HCT116 (cell line): ENCODE measurements at regions not wholly inside any gene's neighbourhood (a gene's known extent, or its start where the extent isn't known, plus 50 kb on each side); places are given as distances from the start of the nearest gene placed in this dataset.
"Not testable (repeated sequence)": the region's sequence is repeated elsewhere in the genome, so short reads cannot be mapped to it uniquely, and the experiment has no call there.

Experiments
- ATAC-seq: fragments of 200-7000 bp; cut with Tn5 transposase; 2 replicates; pipeline ENCODE4 v1.9.1; 2020; ENCODE audit warnings: mild to moderate bottlenecking, moderate library complexity
- BruUV-seq: library from RNA; stranded (reverse); fragments of 400-500 nt; replicated peaks from 2 replicates; lab custom pipeline; 2021; lab: Mats Ljungman, UMichigan
- CTCF ChIA-PET: fragments of 300-600 bp; sonication (Branson Sonifier 250); formaldehyde crosslinking; loops from one replicate; lab custom pipeline; 2021; ENCODE audit warnings: antibody characterized with exemption; lab: Charles Lee
- POLR2A ChIA-PET: fragments of 300-600, 350-600 bp; sonication (Branson Sonifier 250); formaldehyde crosslinking; loops from one replicate; lab custom pipeline; 2021; ENCODE audit warnings: antibody characterized with exemption; lab: Charles Lee
- RAD21 ChIA-PET, 2 experiments: fragments of 300-600 bp; sonication (Branson Sonifier 250); formaldehyde crosslinking; loops; one replicate each; lab custom pipeline; 2023; ENCODE audit warnings: low total read pairs in 2 of 2; ENCODE audit not compliant: uncharacterized antibody in 2 of 2, unreplicated experiment in 2 of 2, low non-redundant PET in 1 of 2; lab: Charles Lee
- DNase-seq: peaks from one replicate; pipeline ENCODE4 v3.0.0-alpha.2; 2010; ENCODE audit warnings: low read depth, low spot score
- H2AFZ ChIP-seq: fragments of 200-600 bp; shearing (Covaris generic), sonication (generic); 2 replicates; pipeline ENCODE4 v1.6.1; 2017; ENCODE audit warnings: low read depth, mixed run types, mixed read lengths, antibody characterized with exemption, low read length; ENCODE audit not compliant: poor library complexity, severe bottlenecking
- H3K27ac ChIP-seq: 2 replicates; pipeline ENCODE4 v1.5.1; 2012; ENCODE audit warnings: low read depth, low read length
- H3K27me3 ChIP-seq: fragments of 200-600 bp; sonication (generic); 2 replicates; pipeline ENCODE4 v1.6.1; 2016; ENCODE audit warnings: mixed run types, low read length, mixed read lengths; ENCODE audit not compliant: insufficient read depth
- H3K36me3 ChIP-seq, 2 experiments: fragments of 200-500 bp in 1 of 2; fragments of 200-600 bp in 1 of 2; sonication (Bioruptor generic) in 1 of 2; sonication (generic) in 1 of 2; 2 replicates each; pipeline versions ENCODE4 v1.5.1 to v1.6.1; 2014 to 2016; ENCODE audit warnings: low read length in 2 of 2, inconsistent platforms in 1 of 2, mixed read lengths in 1 of 2, mixed run types in 1 of 2; ENCODE audit not compliant: insufficient read depth in 2 of 2, control insufficient read depth in 1 of 2
- H3K4me1 ChIP-seq, 2 experiments: fragments of 200-600 bp in 1 of 2; sonication (generic) in 1 of 2; 2 replicates each; pipeline versions ENCODE4 v1.5.1 to v1.6.1; 2012 to 2017; ENCODE audit warnings: low read length in 2 of 2, inconsistent platforms in 1 of 2, mild to moderate bottlenecking in 1 of 2, mixed read lengths in 1 of 2, mixed run types in 1 of 2, moderate library complexity in 1 of 2; ENCODE audit not compliant: insufficient read depth in 2 of 2, control insufficient read depth in 1 of 2
- H3K4me2 ChIP-seq: fragments of 200-600 bp; sonication (generic); 2 replicates; pipeline ENCODE4 v1.6.1; 2017; ENCODE audit warnings: mixed run types, low read length, mixed read lengths
- H3K4me3 ChIP-seq, 2 experiments: fragments of 200-600 bp in 1 of 2; sonication (generic) in 1 of 2; replicated peaks in 1 of 2; 2 replicates each; pipeline ENCODE4 v1.5.1; 2011 to 2016; ENCODE audit warnings: low read length in 2 of 2, control low read depth in 1 of 2, low read depth in 1 of 2, mild to moderate bottlenecking in 1 of 2, mixed read lengths in 1 of 2, mixed run types in 1 of 2
- H3K79me2 ChIP-seq: fragments of 200-600 bp; sonication (generic); 2 replicates; pipeline ENCODE4 v1.6.1; 2017; ENCODE audit warnings: mild to moderate bottlenecking, mixed run types, low read length, moderate library complexity, mixed read lengths; ENCODE audit not compliant: insufficient read depth
- H3K9ac ChIP-seq: fragments of 200-600 bp; sonication (generic); 2 replicates; pipeline ENCODE4 v1.6.1; 2016; ENCODE audit warnings: low read length, mixed read lengths
- H3K9me2 ChIP-seq: fragments of 200-600 bp; sonication (generic), shearing (Covaris generic); 2 replicates; pipeline ENCODE4 v1.6.1; 2017; ENCODE audit warnings: mixed run types, mild to moderate bottlenecking, moderate library complexity; ENCODE audit not compliant: insufficient read depth
- H3K9me3 ChIP-seq, 2 experiments: fragments of 200-500 bp in 1 of 2; fragments of 200-600 bp in 1 of 2; sonication (Bioruptor generic) in 1 of 2; sonication (generic) in 1 of 2; 2 replicates each; pipeline ENCODE4 v1.6.1; 2014 to 2017; ENCODE audit warnings: low read length in 2 of 2, mixed read lengths in 2 of 2, inconsistent platforms in 1 of 2, low read depth in 1 of 2, mild to moderate bottlenecking in 1 of 2, mixed run types in 1 of 2, moderate library complexity in 1 of 2; ENCODE audit not compliant: control insufficient read depth in 1 of 2, insufficient read depth in 1 of 2
- H4K20me1 ChIP-seq: fragments of 200-600 bp; sonication (generic), shearing (Covaris generic); 2 replicates; pipeline ENCODE4 v1.6.1; 2017; ENCODE audit warnings: mixed run types, mild to moderate bottlenecking, moderate library complexity; ENCODE audit not compliant: insufficient read depth
- intact Hi-C: fragments of 100-400 bp; cut with micrococcal nuclease; formaldehyde crosslinking; loops from 2 replicates; pipeline ENCODE4 v1.10.0; 2022

- H3K4me2 ChIP-seq, DNase-seq, H3K4me1 ChIP-seq, H3K9me2 ChIP-seq, RAD21 ChIA-PET, ATAC-seq, H3K9me3 ChIP-seq, H3K4me3 ChIP-seq, H3K36me3 ChIP-seq, H2AFZ ChIP-seq, BruUV-seq, H3K27ac ChIP-seq, H3K9ac ChIP-seq, H4K20me1 ChIP-seq, POLR2A ChIA-PET, H3K79me2 ChIP-seq, intact Hi-C loops, CTCF ChIA-PET, H3K27me3 ChIP-seq: not testable (repeated sequence)
Measured at GRCh38 chr1:145164360-145164759, 68.6 kb downstream of the FAM72D start.
